Inflammatory macrophage treated with lipopolysaccharide for 1 hour (primary cell): ENCODE measurements at regions not wholly inside any gene's neighbourhood (a gene's known extent, or its start where the extent isn't known, plus 50 kb on each side); places are given as distances from the start of the nearest gene placed in this dataset.

Experiments
- DNase-seq, 2 donors: peaks; one replicate each; pipeline ENCODE4 v3.0.0-alpha.2; 2020 to 2022

GRCh38 chr6:10235344-10235743 is 179.5 kb downstream of the TFAP2A start:
- no peak for DNase-seq

GRCh38 chr6:10230531-10230930 is 184.3 kb downstream of the TFAP2A start:
- DNase-seq = no peak

- DNase-seq = no peak
These were observed 191.0 kb downstream of the TFAP2A start for GRCh38 chr6:10223841-10224240.

GRCh38 chr6:10221178-10221577 is 193.7 kb downstream of the TFAP2A start:
- no peak for DNase-seq

GRCh38 chr6:10219510-10219909 is 195.4 kb downstream of the TFAP2A start:
- DNase-seq = no peak

- no peak for DNase-seq
These were observed 197.8 kb downstream of the TFAP2A start for GRCh38 chr6:10217111-10217510.

GRCh38 chr6:10215326-10216110 is 199.4 kb downstream of the TFAP2A start:
- no peak for DNase-seq

GRCh38 chr6:10210052-10210451 is 204.8 kb downstream of the TFAP2A start:
- peak; percentile 2 to 30 for DNase-seq

GRCh38 chr6:10205892-10206291 is 209.0 kb downstream of the TFAP2A start:
- peak; percentile 12 to 54 for DNase-seq

GRCh38 chr6:10205120-10205519 is 209.8 kb downstream of the TFAP2A start:
- DNase-seq = no peak

- DNase-seq = no peak
These were observed 211.2 kb downstream of the TFAP2A start for GRCh38 chr6:10203651-10204050.

- no peak for DNase-seq
These were observed 212.3 kb downstream of the TFAP2A start for GRCh38 chr6:10202581-10202980.

GRCh38 chr6:10201606-10202510 is 213.0 kb downstream of the TFAP2A start:
- no peak for DNase-seq

- no peak for DNase-seq
These were observed 218.8 kb downstream of the TFAP2A start for GRCh38 chr6:10196090-10196489.

- DNase-seq = no peak
These were observed 219.8 kb downstream of the TFAP2A start for GRCh38 chr6:10194816-10195672.

GRCh38 chr6:10193321-10193720 is 221.6 kb downstream of the TFAP2A start:
- no peak for DNase-seq

- no peak for DNase-seq
These were observed 224.8 kb downstream of the TFAP2A start for GRCh38 chr6:10190042-10190441.

- DNase-seq = no peak
These were observed 230.3 kb downstream of the TFAP2A start for GRCh38 chr6:10184371-10185227.

GRCh38 chr6:10180138-10181074 is 234.5 kb downstream of the TFAP2A start:
- DNase-seq = no peak

GRCh38 chr6:10177704-10178103 is 237.2 kb downstream of the TFAP2A start:
- no peak for DNase-seq

GRCh38 chr6:10175362-10175761 is 239.5 kb downstream of the TFAP2A start:
- no peak for DNase-seq
